HG03196 (cell line): ENCODE measurements at regions not wholly inside any gene's neighbourhood (a gene's known extent, or its start where the extent isn't known, plus 50 kb on each side); places are given as distances from the start of the nearest gene placed in this dataset.

Source experiments
- ATAC-seq: cut with Tn5 transposase; IDR thresholded peaks from one replicate; pipeline ENCODE4 v1.9.1; 2021; ENCODE audit not compliant: unreplicated experiment

DNA sequence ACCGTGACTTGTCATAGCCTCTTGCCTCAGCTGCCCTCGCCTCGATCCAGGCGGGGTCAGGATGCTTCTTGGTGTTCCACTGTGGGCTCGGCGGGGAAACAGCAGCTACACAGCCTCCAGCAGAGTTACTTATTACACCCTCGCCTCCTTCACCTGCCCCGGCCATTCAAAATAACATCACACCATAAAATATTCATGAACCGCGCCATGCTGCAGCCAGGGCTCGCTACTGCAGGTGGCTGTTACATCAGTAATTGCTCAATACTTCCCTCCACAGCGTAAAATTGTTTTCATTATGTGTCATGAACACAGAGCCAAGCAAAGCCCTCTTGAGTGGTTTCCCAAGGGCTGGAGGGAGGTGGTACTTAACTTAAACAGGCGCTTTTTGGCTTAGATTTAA is 241.5 kb upstream of the SP8 start:
- ATAC-seq = no peak

DNA sequence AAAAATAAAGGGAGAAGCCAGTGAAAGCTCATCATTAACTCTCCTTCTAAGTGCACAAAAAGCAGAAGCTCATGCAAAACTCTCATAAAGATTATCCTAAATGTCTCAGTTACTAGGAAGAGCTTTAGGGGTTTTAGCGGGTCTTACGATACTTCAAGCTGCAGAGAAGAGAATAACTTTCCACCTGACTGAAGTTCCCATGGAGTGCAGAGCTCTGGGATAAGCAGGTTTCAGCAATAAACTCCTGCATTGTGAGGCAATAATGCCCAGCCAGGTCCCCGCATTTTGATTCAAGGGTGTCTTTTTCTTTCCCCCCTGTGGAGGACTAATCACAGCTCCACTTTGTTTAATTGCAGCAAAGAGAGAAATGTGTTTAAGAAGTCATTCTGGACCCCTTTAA is 241.9 kb upstream of the SP8 start:
- ATAC-seq = no peak

DNA sequence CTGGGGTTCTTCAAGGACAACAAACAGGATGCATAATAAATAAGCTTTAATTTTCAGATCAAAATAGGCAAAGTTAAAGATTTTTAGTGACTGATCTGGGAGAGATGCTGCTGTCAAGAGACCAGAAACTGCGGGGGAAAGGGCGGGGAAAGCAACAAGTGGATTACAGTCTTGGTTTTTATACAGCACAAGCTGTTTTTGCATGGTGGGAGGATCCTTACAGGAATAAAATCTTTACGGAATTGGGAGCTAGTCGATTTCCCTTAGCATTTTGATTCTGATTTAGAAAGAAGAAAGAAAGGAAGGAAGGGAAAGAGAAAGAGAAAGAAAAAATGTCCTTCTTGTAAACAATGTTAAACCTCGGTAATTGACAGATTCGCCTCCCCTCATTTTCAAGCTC is 242.3 kb upstream of the SP8 start:
- no peak for ATAC-seq

DNA sequence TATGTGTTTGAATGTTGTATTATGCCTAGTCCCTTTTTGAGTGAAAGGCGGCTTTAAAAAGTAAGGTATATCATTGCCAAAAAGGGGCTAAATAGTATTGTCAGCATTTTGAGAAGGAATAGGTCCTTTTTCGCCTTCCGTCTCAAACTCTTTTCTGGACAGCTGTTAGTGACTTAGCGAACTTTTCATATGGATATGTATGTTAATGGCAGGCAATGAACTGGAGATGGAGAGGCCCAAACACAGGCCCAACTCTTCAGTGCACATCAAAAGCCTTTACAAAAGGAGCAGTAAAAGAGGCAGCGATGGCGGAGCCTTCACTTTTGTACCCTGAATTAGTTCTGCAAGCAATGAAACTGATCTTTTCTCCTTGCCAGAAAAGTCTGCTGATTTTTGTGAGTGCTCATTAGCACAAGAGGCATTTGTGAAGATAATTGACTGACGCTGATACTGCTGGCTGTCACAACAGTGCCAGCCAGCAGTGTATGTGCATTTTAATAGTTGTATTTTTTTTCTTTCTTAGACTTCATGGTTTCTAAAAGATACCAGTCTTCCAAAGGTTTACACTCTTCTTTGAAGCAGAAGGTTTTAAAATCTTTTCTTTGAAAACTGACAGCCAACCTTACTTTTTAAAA is 243.7 kb upstream of the SP8 start:
- ATAC-seq = no peak

DNA sequence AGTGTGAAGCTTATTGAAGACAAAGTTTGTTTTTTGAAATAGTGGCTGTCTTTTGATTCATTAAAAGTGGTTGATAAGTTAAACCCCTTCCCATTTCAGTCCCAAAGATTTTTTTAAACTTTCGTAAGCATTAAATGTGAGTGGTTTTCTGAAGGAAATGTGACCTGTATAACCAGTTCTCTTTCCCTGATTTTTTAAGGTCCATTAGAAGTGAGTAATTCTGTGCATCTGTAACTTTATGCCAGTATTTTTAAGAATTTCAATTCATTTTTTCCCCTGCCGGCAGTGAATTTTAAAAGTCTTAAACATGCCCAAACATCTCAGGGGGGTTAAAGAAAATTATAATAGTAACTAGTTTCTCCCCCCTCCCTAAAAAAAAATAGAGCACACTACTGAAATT is 254.6 kb upstream of the SP8 start:
- ATAC-seq = no peak

DNA sequence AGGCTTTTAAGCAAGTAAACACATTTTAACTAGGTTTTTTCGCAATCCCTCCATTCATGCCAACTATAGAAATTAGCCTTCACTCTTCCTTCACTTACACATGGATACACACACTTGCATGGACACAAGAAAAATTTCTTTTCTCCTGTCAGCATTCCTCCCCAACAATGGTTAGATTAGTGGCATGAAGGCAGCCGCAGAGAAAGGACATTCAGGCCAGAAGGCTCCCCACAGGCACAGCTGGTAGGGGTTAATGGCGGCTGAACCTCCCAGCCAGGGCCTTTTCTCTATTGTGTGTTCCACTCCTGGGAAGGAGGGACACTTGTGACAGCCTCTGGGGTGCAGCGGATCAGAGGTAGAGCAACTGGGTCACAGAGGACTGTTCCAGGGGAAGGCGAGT is 255.0 kb upstream of the SP8 start:
- ATAC-seq = no peak

DNA sequence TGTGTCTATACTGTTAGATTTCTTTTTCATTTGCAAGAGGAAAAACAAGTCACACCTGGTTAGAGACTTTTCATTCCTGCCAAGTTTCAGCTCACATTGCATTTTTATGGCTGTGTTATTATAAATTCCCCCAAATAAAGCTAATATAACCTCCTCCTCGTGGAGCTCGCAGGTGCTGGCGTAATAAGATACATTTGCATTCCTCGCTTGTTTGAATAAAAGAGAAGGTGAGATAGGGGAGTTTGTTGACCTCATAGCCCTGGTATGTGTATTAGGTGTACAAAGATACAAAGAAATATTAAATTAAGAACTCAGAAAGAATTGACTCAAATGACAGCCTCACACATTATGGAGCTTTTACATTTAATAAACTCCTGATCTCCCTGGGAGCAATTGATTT is 257.7 kb upstream of the SP8 start:
- ATAC-seq = no peak

DNA sequence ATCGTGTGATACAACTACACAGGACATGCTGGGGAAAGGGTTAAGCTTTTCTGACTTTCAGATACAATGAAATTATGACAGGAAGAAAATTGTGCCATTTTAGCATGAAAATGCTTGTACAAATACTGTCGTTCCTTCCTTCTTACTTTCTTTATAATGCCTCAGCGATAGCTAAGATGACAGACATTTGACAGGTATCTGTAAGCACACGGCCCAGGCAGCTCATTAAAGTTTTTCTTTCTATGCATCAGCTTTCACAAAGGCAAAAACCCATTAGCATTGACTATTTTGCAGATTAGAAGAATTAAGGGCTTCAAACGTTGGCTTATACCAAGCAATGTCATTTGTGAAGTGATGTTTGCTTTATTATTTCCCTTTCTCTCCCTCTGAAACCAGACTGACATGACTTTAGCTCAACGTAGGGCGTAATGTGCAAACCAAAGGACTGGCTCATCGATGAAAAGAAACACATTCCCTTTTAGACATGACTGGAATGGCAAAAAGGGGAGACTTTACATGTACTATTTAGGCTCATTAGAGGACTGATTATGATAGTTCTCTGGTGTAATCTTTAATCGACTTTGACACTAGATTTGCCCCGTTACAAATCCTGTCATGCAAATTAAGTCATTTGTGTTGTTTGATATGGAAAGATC is 258.4 kb upstream of the SP8 start:
- ATAC-seq = no peak

DNA sequence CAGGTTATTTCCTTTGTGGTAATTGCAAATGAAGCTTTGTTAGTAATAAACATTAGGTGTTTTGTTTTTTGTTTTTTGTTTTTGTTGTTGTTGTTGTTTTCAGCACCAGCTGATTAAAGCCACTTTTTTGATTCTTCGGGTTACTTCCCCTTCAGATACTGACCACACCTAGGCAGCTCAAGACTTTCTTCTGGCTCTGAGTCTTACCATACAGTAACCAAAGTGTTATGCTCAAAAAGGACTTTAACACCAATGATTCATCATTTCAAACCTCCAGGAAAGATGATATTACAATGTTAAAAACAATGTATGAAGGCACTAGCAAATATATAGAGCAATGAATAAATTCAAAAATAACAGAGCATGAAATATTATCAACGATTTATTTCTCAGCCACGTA is 265.2 kb upstream of the SP8 start:
- ATAC-seq = no peak

DNA sequence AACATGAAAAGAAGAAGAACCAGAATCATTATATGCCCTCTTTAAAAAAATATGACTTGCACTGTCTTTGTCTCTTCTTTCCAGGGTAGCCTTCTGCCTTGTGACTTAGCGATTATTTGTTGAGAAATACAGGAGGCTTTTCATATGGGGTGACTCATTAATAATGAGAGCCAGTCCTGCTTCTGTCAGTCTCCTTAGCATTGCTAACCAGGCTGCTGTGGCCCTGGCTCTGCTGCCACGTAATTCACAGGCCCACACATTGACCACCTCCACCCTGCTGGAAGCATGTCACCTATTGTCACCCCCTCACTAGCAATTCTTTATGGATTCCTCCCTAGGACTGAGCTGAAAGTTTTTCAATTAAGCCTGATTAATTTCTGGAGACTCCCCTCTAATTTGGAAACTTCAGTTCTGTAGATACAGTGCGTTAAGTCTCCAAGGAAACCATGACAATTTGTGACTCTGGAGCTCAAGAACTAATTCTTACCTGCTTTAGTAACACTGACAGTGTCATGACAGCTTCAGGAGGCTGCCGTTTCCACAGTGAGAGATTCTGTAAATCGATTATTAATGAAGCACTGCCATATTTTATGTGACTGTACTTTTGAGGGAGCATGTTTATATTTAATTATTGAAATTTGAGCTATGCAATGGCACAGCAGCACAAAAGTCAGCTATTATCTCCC is 267.9 kb upstream of the SP8 start:
- no peak for ATAC-seq

DNA sequence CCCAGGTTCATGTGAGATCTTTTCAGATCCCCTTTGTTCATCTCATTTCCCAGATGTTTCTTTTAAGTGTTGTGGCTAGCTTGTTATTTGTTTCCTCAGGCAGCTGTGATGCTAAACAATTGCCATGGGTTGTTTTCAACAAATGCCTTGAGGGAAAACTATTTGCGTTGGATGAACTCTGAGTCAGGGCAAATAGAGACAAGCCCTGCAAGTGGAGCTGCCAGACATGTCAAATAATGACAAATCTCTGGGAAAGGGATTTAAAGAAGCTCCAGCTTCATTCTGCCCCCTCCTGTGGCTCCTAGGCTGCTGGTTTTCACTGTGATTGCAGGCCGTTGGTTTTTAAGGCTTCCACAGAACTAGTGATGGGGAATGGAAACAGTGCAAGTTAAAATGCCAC is 272.4 kb upstream of the SP8 start:
- no peak for ATAC-seq

DNA sequence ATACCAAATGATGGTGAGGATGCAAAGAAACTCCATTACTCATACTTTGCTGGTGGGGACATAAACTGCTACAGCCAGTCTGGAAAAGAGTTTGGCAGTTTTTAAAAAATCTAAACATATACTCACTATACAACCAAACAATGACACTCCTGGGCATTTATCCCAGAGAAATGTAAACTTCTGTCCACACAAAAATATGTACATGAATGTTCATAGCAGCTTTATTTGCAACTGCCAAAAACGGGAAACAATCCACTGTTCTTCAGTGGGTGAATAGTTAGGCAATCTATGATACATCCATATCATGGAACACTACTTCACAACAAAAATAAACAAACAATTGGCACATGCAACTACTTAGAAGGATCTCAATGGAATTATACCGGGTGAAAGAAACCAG is 276.4 kb upstream of the SP8 start:
- ATAC-seq = no peak

DNA sequence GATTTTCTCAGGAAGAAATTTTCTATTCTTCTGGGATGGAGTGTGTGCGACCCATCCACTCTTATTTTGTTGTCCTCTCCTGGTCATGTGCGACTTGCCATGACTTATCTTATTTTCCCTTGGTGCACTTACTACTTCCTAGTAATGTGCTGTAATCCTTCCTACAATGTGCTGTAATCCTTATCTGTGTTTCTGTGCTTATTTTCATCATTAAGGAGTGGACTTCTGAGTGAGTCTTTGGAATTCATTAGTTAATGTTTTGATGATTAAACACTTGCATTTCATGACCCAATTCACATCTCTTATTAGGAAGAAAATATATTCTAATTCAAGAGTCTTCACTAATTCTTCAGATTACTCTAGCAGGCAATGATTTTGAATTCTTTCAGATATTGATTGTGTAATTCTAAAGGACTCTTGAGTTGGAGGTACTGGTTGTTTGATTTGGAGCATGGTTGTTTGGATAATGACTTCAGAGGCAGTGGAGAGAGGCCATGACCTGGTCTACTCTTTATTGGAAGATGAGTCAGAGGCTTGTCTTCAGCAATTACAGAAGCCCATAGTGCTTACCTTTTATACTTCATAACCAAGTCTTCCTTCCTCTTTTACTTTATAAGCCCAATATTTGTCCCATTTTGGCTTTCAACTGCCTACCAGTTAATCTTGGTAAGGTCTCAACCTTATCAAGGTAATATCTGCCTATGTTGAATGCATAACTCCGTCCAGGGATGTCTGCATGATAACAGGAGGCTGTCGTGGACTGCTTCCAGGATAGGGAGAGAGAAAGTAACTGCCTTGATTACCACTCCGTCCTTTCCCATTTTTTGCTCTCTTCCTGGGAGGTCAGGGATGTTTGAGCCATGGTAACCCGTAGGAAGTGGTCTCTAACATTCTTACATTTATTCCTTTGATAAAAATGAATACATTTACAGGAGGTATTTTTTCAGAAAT is 278.3 kb upstream of the SP8 start:
- no peak for ATAC-seq

DNA sequence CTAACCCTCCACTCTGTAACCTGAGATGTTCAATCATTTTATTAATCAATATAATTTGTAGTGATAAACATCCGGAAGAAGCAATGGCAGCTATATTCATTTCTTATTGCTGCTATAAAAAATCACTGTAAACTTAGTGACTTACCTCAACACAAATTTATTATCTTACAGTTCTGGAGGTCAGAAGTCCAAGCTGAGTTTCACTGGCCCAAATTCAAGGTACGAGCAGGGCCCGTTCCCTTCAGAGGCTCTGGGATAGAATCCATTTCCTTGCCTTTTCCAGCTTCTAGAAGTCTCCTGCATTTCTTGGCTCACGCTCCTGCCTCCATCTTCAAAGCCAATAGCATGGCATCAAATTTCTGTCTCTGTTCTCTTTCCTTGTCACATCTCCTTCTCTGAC is 279.5 kb upstream of the SP8 start:
- no peak for ATAC-seq

DNA sequence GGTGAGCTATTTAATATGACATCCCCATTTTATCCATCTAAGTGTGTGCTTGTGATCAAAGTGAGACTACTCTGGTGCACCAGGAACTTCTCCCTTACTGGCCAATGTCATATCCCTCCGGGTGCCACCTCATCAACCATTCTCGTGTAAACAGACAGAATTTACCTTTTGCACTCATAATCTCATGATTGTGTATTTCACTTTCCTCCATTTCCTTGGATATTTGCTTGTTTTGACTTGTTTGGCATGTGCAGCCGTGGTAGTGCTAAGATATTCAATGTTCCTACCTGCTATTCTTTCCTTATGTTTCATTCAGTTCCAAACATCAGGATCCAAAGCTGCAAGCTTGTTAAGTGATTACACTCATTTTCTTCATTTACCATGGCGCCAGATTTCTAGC is 280.5 kb upstream of the SP8 start:
- ATAC-seq = no peak

DNA sequence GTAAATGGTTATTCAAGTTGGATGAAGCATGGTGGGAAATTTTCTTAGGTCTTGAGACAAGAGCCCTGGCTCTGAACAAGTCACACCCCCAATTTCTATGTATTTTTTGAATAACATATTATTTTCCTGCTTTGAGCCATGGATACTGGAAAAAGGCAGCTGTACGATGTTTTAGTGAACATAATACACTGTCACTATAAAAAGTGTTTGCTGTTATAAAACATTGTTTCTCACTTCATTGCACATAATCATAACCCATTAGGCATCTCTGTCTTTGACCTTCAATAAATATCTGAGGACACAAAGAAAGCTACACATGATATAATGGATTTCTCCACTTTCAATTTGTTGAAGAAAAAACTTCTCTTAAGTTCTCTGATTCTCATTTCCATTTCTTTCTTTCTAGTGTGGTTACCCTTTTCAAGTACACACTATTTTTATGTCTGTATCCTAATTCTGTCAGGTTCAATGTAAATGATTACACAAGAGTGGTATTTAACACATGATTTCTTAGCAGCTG is 283.9 kb upstream of the SP8 start:
- ATAC-seq = no peak

DNA sequence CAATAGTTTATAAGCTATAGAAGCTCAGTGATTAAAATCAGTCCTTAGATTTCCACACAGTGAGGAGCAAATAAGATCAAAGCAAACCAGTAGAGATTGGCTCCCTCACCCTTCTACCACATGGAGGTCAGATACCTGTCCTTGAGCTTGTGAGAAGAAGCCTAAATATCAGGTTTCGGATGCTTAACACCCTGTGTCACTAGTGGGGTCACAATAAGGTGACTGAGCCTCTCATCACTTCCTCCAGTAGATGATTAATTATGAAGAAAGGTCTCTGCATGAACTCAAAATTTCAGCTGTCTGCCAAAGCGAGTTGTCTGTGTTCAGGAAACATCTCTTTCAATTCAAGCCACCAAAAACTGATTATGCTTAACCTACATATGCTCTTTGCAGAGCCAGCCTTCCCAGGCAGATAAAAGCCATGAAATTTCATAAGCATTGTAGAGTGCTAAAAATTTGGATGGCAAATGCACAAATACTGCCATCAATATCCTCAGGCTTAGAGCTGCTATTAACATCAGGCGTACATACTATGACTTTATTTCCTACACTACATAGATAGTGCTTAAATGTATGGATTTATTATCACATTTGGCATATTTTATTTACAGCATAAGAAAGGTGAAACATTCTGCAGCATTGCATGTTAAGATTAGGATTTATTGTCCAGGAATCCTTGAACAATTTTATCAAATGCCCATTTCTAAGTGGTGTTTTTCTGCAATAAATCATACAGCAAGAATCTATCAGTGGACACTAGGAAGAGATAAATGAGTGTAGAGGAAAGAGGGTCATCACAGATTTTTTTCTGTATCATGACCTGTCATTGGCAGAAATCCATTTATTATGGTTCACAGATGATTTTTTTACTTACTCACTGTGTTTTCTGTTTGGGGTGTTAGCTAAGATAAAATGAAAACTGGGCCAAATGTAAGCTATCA is 285.1 kb upstream of the SP8 start:
- ATAC-seq = peak; percentile 85

DNA sequence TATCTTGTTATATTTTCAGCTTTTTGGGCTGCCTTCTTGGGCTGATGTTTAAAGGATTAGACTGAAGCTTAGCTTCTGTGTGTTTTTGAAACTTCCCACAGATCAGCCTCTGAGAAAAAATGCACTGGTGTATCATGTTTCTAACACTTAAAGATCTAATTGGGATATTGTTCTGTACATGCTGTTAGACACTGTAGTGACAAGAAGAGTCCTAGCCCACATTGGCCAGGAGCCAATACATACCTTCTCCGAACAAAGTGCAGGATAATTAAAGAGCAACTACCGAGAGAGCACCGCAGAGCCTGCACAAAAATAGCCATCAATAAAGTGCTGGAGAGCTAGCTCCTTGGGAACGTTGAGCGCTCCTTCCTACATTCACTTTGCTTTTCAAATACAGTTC is 289.4 kb upstream of the SP8 start:
- ATAC-seq = no peak

DNA sequence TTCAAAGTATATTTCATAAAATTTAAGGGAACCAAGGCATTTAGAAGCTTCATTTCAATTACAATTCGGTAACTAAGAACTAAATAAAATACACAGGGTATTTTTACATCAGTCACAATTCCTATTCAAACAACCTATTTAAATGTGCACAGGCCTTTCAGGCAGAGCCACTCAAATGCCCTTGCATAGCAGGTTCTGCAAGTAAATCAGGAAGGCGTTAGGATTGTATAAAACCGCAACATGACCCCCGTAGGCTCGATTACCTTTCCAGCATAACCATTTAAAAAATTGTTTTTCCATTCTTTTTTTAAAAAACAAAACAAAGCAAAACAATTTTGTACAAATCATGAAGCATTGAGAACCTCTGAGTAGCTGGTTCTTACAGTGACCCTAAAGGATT is 289.9 kb upstream of the SP8 start:
- no peak for ATAC-seq

DNA sequence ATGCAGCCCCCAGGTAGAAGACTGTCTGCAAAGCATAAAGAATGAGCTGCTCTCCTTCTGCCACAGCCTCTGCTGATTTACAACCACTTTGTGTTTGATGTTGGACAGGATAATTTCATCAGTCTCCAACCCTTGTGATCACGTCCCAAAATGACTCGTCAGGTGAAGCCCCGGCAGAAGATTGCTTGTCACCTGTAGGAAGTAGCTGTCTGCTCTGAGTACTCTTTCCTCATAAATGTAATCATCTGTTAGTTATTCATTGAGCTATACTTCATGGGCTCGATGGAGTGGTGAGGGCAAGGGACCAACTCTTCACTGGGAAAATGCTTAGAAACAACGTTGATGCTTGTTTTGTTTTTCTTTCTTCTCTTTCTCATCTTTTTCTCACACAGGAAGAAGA is 290.9 kb upstream of the SP8 start:
- no peak for ATAC-seq
